Pancreas (tissue), 10 donors: ENCODE measurements at regions not wholly inside any gene's neighbourhood (a gene's known extent, or its start where the extent isn't known, plus 50 kb on each side); places are given as distances from the start of the nearest gene placed in this dataset.

Experiments used
- ATAC-seq, 4 donors: fragments of 200-7000 bp; cut with Tn5 transposase; one replicate each; pipeline versions ENCODE4 v1.8.0 to v1.9.1; 2020; ENCODE audit warnings: mild to moderate bottlenecking in 4 of 4, moderate library complexity in 4 of 4
- DNase-seq, 6 donors: peaks; one replicate each; pipeline ENCODE4 v3.0.0-alpha.2; 2020
- FAIRE-seq: peaks from 2 replicates; lab custom pipeline; 2012; peaks lifted over from hg19 to GRCh38; lab: Jason Lieb, UNC
- H3K27ac ChIP-seq, 4 donors: fragments of 200-600 bp; sonication (generic); 1 replicate in 3 of 4; 2 replicates in 1 of 4; pipeline versions ENCODE4 v1.5.0 to v1.8.0; 2020
- H3K27me3 ChIP-seq, 4 donors: fragments of 200-600 bp; one replicate each; pipeline ENCODE4 v1.8.0; 2021
- H3K36me3 ChIP-seq, 3 donors: fragments of 200-600 bp; sonication (generic) in 1 of 3; one replicate each; pipeline versions ENCODE4 v1.5.0 to v1.8.0; 2020 to 2021
- H3K4me1 ChIP-seq, 3 donors: fragments of 200-600 bp; one replicate each; pipeline ENCODE4 v1.8.0; 2021
- H3K4me3 ChIP-seq, 4 donors: fragments of 200-600 bp; sonication (generic) in 2 of 4; one replicate each; pipeline versions ENCODE4 v1.5.0 to v1.8.0; 2020 to 2021
- H3K9me3 ChIP-seq, 4 donors: fragments of 200-600 bp; one replicate each; pipeline ENCODE4 v1.8.0; 2021
- CTCF ChIP-seq, 4 donors: fragments of 200-600 bp; sonication (generic) in 3 of 4; IDR thresholded peaks; one replicate each; pipeline versions ENCODE4 v1.5.0 to v1.8.0; 2021; ENCODE audit warnings: antibody characterized with exemption in 4 of 4
- WGBS, 2 donors: extraction: QIAGEN DNeasy Blood & Tissue Kit; methylation state at CpG; one replicate each; pipeline ENCODE4 v1.1.7; 2013; 5-methylcytosine and 5-hydroxymethylcytosine counted together
- intact Hi-C, 3 donors: fragments of 100-400 bp; cut with DNase I; formaldehyde crosslinking; loops; one replicate each; pipeline versions ENCODE4 v1.11.1 to v1.14.2; 2022
- donor health status: healthy with polysubstance abuse.
- donor health status: DM: no; HTN: no; CAD: no; lungs with moderate emphysema.
- donor health status: DM: no; HTN: no; CAD: no.
- donor health status: control.
- donor health status: control.
- donor health status: Bipolar disorder and iron deficiency.
- donor health status: DM: yes; HTN: yes; CAD: no.
- donor health status: DM: no; HTN: no; CAD: no.
- donor health status: DM: no; HTN: no; CAD: no.
- donor health status: DM: yes; HTN: yes; CAD: no.

GRCh38 chr20:11362450-11362849 lies 555.2 kb upstream of the BTBD3 start:
- H3K9me3 ChIP-seq: no peaks in the 10 kb centered on the region
- no peaks in the 10 kb centered on the region for H3K27me3 ChIP-seq
- intact Hi-C loops: no loop called here
- 56 to 62% methylated on average over 3 of the region's 3 CpGs for WGBS, 2 donors
- DNase-seq (no peak), ATAC-seq (no peak), FAIRE-seq (no peak)
- H3K4me1 ChIP-seq: no peaks in the 10 kb centered on the region
- no peak overlapping the region for H3K27ac ChIP-seq
- no peak for TF ChIP-seq CTCF (IDR thresholded peaks at IDR 0.05)
- H3K36me3 ChIP-seq: no peaks in the 10 kb centered on the region
- no peak overlapping the region for H3K4me3 ChIP-seq

- WGBS, 2 donors: 90 to 92% methylated on average over 5 of the region's 5 CpGs
- no peak for TF ChIP-seq CTCF (IDR thresholded peaks at IDR 0.05)
- H3K9me3 ChIP-seq: no peaks in the 10 kb centered on the region
- DNase-seq (no peak), FAIRE-seq (no peak), ATAC-seq (no peak)
- no peaks in the 10 kb centered on the region for H3K27me3 ChIP-seq
- intact Hi-C loops: no loop called here
- no peaks in the 10 kb centered on the region for H3K36me3 ChIP-seq
- H3K27ac ChIP-seq: no peak overlapping the region
- no peak overlapping the region for H3K4me3 ChIP-seq
- H3K4me1 ChIP-seq: no peaks in the 10 kb centered on the region
These were observed 553.0 kb upstream of the BTBD3 start for GRCh38 chr20:11364736-11365135.

- FAIRE-seq (no peak), ATAC-seq (no peak), DNase-seq (no peak)
- Histone ChIP-seq H3K36me3 (no peaks in the 10 kb centered on the region), H3K27ac (no peak overlapping the region), H3K4me3 (no peak overlapping the region), H3K9me3 (no peaks in the 10 kb centered on the region), H3K4me1 (no peaks in the 10 kb centered on the region), H3K27me3 (no peaks in the 10 kb centered on the region)
- 60 to 65% methylated on average over 4 of the region's 4 CpGs for WGBS, 2 donors
- intact Hi-C loops: no loop called here
- TF ChIP-seq CTCF (IDR thresholded peaks at IDR 0.05): no peak
These were observed 551.0 kb upstream of the BTBD3 start for GRCh38 chr20:11366660-11367059.

GRCh38 chr20:11368499-11368898 lies 549.2 kb upstream of the BTBD3 start:
- FAIRE-seq (no peak), ATAC-seq (no peak), DNase-seq (no peak)
- no peak overlapping the region for H3K27ac ChIP-seq
- H3K4me3 ChIP-seq: no peak overlapping the region
- intact Hi-C loops: no loop called here
- H3K9me3 ChIP-seq: no peaks in the 10 kb centered on the region
- WGBS, 2 donors: 45 to 46% methylated on average over 4 of the region's 4 CpGs
- H3K36me3 ChIP-seq: no peaks in the 10 kb centered on the region
- TF ChIP-seq CTCF (IDR thresholded peaks at IDR 0.05): no peak
- no peaks in the 10 kb centered on the region for H3K27me3 ChIP-seq
- H3K4me1 ChIP-seq: no peaks in the 10 kb centered on the region

- H3K36me3 ChIP-seq: no peaks in the 10 kb centered on the region
- DNase-seq: no peak
- WGBS, 2 donors: 77 to 80% methylated on average over 12 of the region's 12 CpGs
- ATAC-seq: no peak
- H3K27ac ChIP-seq: no peak overlapping the region
- no peak for TF ChIP-seq CTCF (IDR thresholded peaks at IDR 0.05)
- intact Hi-C loops: no loop called here
- H3K9me3 ChIP-seq: no peaks in the 10 kb centered on the region
- H3K4me3 ChIP-seq: no peak overlapping the region
- no peaks in the 10 kb centered on the region for H3K4me1 ChIP-seq
- no peak for FAIRE-seq
- H3K27me3 ChIP-seq: no peaks in the 10 kb centered on the region
These were observed 548.6 kb upstream of the BTBD3 start for GRCh38 chr20:11368965-11369711.
